MCF 10A (cell line): ENCODE measurements at regions not wholly inside any gene's neighbourhood (a gene's known extent, or its start where the extent isn't known, plus 50 kb on each side); places are given as distances from the start of the nearest gene placed in this dataset.

Source experiments
- BruUV-seq: library from RNA; stranded (reverse); fragments of 400-500 nt; replicated peaks from 2 replicates; lab custom pipeline; 2021; lab: Mats Ljungman, UMichigan
- CTCF ChIA-PET: fragments of 300-600 bp; sonication (Branson Sonifier 250); formaldehyde crosslinking; extraction: SDS; loops from one replicate; lab custom pipeline; 2021; ENCODE audit warnings: antibody characterized with exemption, inconsistent platforms; lab: Yijun Ruan, JAX
- POLR2A ChIA-PET: fragments of 300-600, 350-650 bp; sonication (Branson Sonifier 250); formaldehyde crosslinking; extraction: SDS; loops from one replicate; lab custom pipeline; 2020; ENCODE audit warnings: antibody characterized with exemption, inconsistent platforms; lab: Yijun Ruan, JAX
- DNase-seq: peaks from one replicate; pipeline ENCODE4 v3.0.0-alpha.2; 2018; ENCODE audit not compliant: unreplicated experiment
- H3K27ac Mint-ChIP-seq: one replicate; pipeline ENCODE4 v1.8.0; 2022; ENCODE audit warnings: mild to moderate bottlenecking, low read depth, mixed read lengths; ENCODE audit not compliant: unreplicated experiment
- H3K27me3 Mint-ChIP-seq: one replicate; pipeline ENCODE4 v1.8.0; 2022; ENCODE audit warnings: mixed read lengths; ENCODE audit not compliant: insufficient read depth, unreplicated experiment
- H3K36me3 Mint-ChIP-seq: one replicate; pipeline ENCODE4 v1.8.0; 2022; ENCODE audit warnings: mild to moderate bottlenecking, moderate library complexity, mixed read lengths; ENCODE audit not compliant: insufficient read depth, unreplicated experiment
- H3K4me1 Mint-ChIP-seq: one replicate; pipeline ENCODE4 v1.8.0; 2022; ENCODE audit warnings: mixed read lengths; ENCODE audit not compliant: insufficient read depth, unreplicated experiment
- H3K4me3 Mint-ChIP-seq: one replicate; pipeline ENCODE4 v1.8.0; 2022; ENCODE audit warnings: mild to moderate bottlenecking, moderate library complexity, mixed read lengths; ENCODE audit not compliant: unreplicated experiment
- H3K9me3 Mint-ChIP-seq: one replicate; pipeline ENCODE4 v1.8.0; 2022; ENCODE audit warnings: mixed read lengths; ENCODE audit not compliant: unreplicated experiment
- intact Hi-C: fragments of 100-400 bp; cut with micrococcal nuclease; formaldehyde crosslinking; loops from 2 replicates; pipeline ENCODE4 v1.14.1; 2022
- TF ChIP-seq, protein P1 (sequence below): fragments of 200-600 bp; IDR thresholded peaks from one replicate; pipeline ENCODE4 v1.8.0; 2022; ENCODE audit warnings: antibody characterized with exemption, mild to moderate bottlenecking; ENCODE audit not compliant: unreplicated experiment

DNA sequence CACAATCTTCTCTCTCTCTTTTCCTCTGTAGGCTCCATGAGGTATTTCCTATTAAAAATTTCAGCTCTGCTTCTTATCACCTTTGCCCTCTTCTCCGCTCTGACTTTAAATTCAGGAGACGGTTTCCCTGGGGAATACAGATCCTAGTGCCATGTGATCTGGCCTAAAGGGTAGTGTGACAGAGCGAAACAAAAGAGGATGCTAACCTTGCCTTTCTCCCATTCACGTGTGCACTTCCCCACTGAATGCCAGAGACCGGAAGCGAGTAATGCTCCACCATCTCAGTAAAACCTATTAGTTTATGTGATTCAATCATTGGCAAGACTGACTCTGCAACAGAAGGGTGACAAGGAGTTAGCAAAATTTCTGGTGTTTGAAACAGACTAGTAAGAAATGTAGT, 358.3 kb downstream of the ZNF521 start:
- BruUV-seq = no TSS peak
- Mint-ChIP-seq H3K4me1 (no peaks in the 10 kb centered on the region), H3K27me3 (no peaks in the 10 kb centered on the region), H3K27ac (no peak overlapping the region), H3K9me3 (peaks cover 58% of the 10 kb centered on the region), H3K36me3 (no peaks in the 10 kb centered on the region), H3K4me3 (no peak overlapping the region)
- TF ChIP-seq, protein P1, sequence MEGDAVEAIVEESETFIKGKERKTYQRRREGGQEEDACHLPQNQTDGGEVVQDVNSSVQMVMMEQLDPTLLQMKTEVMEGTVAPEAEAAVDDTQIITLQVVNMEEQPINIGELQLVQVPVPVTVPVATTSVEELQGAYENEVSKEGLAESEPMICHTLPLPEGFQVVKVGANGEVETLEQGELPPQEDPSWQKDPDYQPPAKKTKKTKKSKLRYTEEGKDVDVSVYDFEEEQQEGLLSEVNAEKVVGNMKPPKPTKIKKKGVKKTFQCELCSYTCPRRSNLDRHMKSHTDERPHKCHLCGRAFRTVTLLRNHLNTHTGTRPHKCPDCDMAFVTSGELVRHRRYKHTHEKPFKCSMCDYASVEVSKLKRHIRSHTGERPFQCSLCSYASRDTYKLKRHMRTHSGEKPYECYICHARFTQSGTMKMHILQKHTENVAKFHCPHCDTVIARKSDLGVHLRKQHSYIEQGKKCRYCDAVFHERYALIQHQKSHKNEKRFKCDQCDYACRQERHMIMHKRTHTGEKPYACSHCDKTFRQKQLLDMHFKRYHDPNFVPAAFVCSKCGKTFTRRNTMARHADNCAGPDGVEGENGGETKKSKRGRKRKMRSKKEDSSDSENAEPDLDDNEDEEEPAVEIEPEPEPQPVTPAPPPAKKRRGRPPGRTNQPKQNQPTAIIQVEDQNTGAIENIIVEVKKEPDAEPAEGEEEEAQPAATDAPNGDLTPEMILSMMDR = no peak
- intact Hi-C loops = no loop called here
- DNase-seq = no peak
- ChIA-PET POLR2A (no interaction called here), CTCF (no interaction called here)

GRCh38 chr18:24995056-24995455, 356.9 kb downstream of the ZNF521 start:
- DNase-seq = no peak
- BruUV-seq = no TSS peak
- ChIA-PET CTCF (no interaction called here), POLR2A (no interaction called here)
- intact Hi-C loops = no loop called here
- TF ChIP-seq, protein P1 = no peak
- H3K36me3 Mint-ChIP-seq = no peaks in the 10 kb centered on the region
- H3K27me3 Mint-ChIP-seq = no peaks in the 10 kb centered on the region
- H3K4me3 Mint-ChIP-seq = no peak overlapping the region
- H3K4me1 Mint-ChIP-seq = no peaks in the 10 kb centered on the region
- H3K9me3 Mint-ChIP-seq = peaks cover 62% of the 10 kb centered on the region
- no peak overlapping the region for H3K27ac Mint-ChIP-seq

GRCh38 chr18:24995755-24996154, 356.2 kb downstream of the ZNF521 start:
- H3K36me3 Mint-ChIP-seq = no peaks in the 10 kb centered on the region
- DNase-seq = no peak
- ChIA-PET POLR2A (no interaction called here), CTCF (interaction anchor here (0.7 kb wide), 1 partner anchor 562 kb away, joined by 3 read pairs; no protein-coding TSS in a partner anchor)
- no peaks in the 10 kb centered on the region for H3K27me3 Mint-ChIP-seq
- TF ChIP-seq, protein P1 = no peak
- no peak overlapping the region for H3K27ac Mint-ChIP-seq
- BruUV-seq = no TSS peak
- no peak overlapping the region for H3K4me3 Mint-ChIP-seq
- peaks cover 62% of the 10 kb centered on the region for H3K9me3 Mint-ChIP-seq
- H3K4me1 Mint-ChIP-seq = no peaks in the 10 kb centered on the region
- intact Hi-C loops = no loop called here

- Mint-ChIP-seq H3K27ac (no peak overlapping the region), H3K36me3 (no peaks in the 10 kb centered on the region), H3K27me3 (no peaks in the 10 kb centered on the region), H3K4me1 (no peaks in the 10 kb centered on the region), H3K4me3 (no peak overlapping the region), H3K9me3 (peaks cover 51% of the 10 kb centered on the region)
- ChIA-PET CTCF (no interaction called here), POLR2A (no interaction called here)
- intact Hi-C loops = no loop called here
- TF ChIP-seq, protein P1 = no peak
- BruUV-seq = no TSS peak
- no peak for DNase-seq
Observed at GRCh38 chr18:24999650-25000267, 352.2 kb downstream of the ZNF521 start.
